Skeletal muscle satellite cell (primary cell): ENCODE measurements at regions not wholly inside any gene's neighbourhood (a gene's known extent, or its start where the extent isn't known, plus 50 kb on each side); places are given as distances from the start of the nearest gene placed in this dataset.
A peak's percentile ranks its signal among the peaks of the same experiment; 100 is the strongest.
"Not testable (repeated sequence)": the region's sequence is repeated elsewhere in the genome, so short reads cannot be mapped to it uniquely, and the experiment has no call there.

ENCODE experiments used
- H3K27me3 ChIP-seq: 2 replicates; pipeline ENCODE4 v1.7.0; 2013; ENCODE audit warnings: low read length; ENCODE audit not compliant: control insufficient read depth, insufficient read depth
- H3K36me3 ChIP-seq: 2 replicates; pipeline ENCODE4 v1.7.0; 2013; ENCODE audit warnings: mild to moderate bottlenecking, control low read depth, low read length; ENCODE audit not compliant: insufficient read depth
- H3K4me1 ChIP-seq: 2 replicates; pipeline ENCODE4 v1.7.0; 2013; ENCODE audit warnings: low read length; ENCODE audit not compliant: control insufficient read depth, insufficient read depth
- H3K4me2 ChIP-seq: 2 replicates; pipeline ENCODE4 v1.7.0; 2013; ENCODE audit warnings: mild to moderate bottlenecking, low read length
- H3K4me3 ChIP-seq: 2 replicates; pipeline ENCODE4 v1.7.0; 2013; ENCODE audit warnings: low read length
- H3K9ac ChIP-seq: 2 replicates; pipeline ENCODE4 v1.7.0; 2013; ENCODE audit warnings: mild to moderate bottlenecking, low read depth, low read length, moderate library complexity
- H3K9me3 ChIP-seq: replicated peaks from 2 replicates; pipeline ENCODE4 v1.7.0; 2013; ENCODE audit warnings: mild to moderate bottlenecking, control low read depth, low read length

DNA sequence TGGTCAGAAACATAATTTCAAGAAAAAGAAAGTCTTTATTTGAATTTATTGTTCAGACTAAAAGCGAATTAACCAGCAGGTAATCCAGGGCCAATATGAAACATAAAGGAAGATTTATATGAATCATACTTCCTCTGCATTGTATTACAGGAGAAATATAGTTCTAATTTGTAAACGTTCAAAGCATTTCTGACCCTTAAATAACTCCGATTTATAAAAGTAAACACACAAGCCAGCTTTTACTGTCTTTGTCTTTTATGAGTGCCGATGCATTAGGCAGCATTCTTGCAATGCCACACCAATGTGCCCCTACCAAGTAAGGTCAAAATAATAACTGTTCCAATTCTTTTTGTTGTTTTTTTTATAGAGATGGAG is 118.8 kb upstream of the RBBP8 start:
- no peak overlapping the region for H3K9ac ChIP-seq
- H3K4me1 ChIP-seq, result no peaks in the 10 kb centered on the region
- H3K4me3 ChIP-seq, result no peak overlapping the region
- no peaks in the 10 kb centered on the region for H3K36me3 ChIP-seq
- H3K4me2 ChIP-seq, result no peak overlapping the region
- H3K9me3 ChIP-seq, result no peaks in the 10 kb centered on the region
- peaks cover 11% of the 10 kb centered on the region for H3K27me3 ChIP-seq

DNA sequence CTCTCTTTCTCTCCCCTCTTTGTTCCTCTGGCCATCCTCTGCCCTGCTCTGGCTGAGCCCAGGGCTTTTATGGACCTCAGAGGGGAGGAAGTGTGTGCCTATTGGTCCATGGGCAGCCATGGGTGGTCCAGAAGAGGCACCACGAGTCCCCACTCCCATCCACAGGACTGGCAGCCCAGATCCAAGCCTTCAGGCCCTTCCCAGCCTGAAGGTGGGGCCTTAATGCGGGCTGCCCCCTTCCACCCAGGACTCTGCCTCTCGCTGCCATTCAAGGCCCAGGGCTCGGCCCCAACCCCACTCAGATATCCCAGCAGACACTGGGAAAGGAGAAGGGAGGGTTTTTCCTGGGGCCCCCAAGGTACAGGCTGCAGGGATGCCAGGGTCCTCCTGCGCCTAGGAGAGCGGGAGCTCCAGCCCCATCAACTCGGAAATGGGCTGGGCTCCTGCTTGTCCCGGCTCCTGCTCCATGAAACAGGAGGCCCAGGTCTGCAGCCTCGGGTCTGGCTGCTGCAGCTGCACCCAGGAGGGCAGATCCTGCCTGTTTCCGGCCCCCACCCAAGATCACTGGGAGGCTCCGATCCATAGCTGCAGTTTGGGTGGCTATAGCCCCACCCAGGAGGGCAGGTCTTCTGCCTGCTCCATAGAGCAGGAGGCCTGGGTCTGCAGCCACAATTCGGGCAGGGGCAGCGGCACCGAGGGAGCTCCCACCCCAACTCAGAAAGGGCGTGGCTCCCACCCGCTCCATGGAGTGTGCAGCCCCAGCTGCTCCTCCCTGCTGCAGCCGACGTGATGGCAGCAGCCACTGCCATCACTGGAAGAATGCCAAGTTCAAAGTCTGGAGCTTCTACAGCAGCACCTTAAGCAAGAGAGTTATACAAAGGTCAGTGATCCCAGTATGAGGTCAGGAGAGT is 116.6 kb upstream of the RBBP8 start:
- Histone ChIP-seq H3K9me3 (no peaks in the 10 kb centered on the region), H3K4me2 (no peak overlapping the region), H3K36me3 (no peaks in the 10 kb centered on the region), H3K4me1 (peaks cover under 1% of the 10 kb centered on the region), H3K9ac (no peak overlapping the region), H3K27me3 (peaks cover 11% of the 10 kb centered on the region), H3K4me3 (no peak overlapping the region)

DNA sequence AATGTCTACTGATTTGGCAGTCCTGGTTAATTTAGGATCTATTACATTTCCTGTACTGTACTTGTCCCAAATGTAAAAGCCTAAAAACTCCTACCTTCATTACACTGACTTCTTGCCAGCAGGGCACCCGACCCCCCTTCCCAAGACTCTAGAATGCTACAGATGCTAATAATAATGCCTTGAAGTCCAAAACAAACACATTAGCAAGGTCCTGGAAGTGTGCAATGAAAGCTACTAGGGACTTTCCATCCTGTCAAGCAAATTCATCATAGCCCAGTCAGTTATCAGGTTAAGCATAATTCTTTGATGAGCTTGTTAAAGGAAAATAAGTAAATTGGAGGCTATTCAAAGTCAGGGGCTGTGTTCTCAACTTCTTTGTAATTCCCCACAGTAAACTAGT is 115.3 kb upstream of the RBBP8 start:
- no peak overlapping the region for H3K9ac ChIP-seq
- H3K4me3 ChIP-seq, result no peak overlapping the region
- H3K36me3 ChIP-seq, result no peaks in the 10 kb centered on the region
- peaks cover 9% of the 10 kb centered on the region for H3K27me3 ChIP-seq
- H3K4me1 ChIP-seq, result peaks cover 12% of the 10 kb centered on the region
- no peaks in the 10 kb centered on the region for H3K9me3 ChIP-seq
- no peak overlapping the region for H3K4me2 ChIP-seq

DNA sequence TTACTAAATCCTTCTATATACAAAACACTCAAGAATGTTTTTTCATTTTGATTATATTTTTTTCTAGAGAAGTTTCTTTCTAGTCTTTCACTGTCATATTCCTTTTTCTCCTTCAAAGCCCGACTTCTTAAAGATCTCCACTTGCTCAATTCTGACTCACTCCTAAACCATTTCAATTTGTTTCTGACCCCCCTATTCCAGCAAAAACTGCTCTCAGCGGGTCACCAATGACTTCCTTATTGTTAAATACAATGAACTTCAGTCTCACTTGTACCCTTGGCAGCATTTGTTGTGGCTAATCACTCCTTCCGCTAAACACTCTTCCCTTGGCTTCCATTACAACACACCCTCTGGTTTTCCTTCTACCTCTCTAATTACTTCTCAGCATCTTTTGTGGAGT is 111.1 kb upstream of the RBBP8 start:
- no peaks in the 10 kb centered on the region for H3K27me3 ChIP-seq
- H3K4me2 ChIP-seq, result peak overlapping the region; percentile 7
- H3K9me3 ChIP-seq, result no peaks in the 10 kb centered on the region
- peaks cover 12% of the 10 kb centered on the region for H3K4me1 ChIP-seq
- H3K36me3 ChIP-seq, result no peaks in the 10 kb centered on the region
- no peak overlapping the region for H3K4me3 ChIP-seq
- no peak overlapping the region for H3K9ac ChIP-seq

DNA sequence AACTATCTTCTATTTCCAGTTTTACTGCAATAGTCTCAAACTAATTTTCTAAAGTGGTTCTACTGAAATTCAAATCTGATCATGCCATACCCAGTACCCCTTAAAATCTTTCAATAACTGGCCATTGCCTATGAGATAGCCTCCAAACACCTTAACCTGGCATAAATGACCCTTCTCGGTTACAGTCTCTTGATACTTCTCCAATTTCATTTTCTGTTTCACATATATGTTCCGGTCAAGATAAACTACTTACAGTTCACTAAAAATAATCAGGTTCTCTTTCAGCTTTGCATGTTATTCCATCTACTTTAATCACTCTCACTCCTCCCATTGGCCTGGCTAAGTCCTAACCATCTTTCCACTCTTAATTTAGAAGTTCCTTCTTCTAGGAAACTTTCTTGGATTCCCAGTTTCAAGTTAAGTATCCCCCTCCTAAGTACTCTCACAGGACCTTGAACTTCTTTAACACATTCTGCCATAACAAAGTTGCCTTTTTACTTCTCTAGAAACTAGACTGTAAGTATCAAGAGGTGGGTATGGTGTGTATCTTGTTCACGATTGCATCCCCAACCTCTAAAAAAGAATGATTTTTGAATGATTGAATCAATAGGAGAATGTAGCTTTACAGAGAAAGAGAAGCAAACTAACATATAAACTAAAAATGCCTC is 110.2 kb upstream of the RBBP8 start:
- H3K36me3 ChIP-seq, result no peaks in the 10 kb centered on the region
- peaks cover 21% of the 10 kb centered on the region for H3K4me1 ChIP-seq
- no peak overlapping the region for H3K4me2 ChIP-seq
- H3K27me3 ChIP-seq, result no peaks in the 10 kb centered on the region
- H3K4me3 ChIP-seq, result no peak overlapping the region
- no peak overlapping the region for H3K9ac ChIP-seq
- H3K9me3 ChIP-seq, result no peaks in the 10 kb centered on the region

DNA sequence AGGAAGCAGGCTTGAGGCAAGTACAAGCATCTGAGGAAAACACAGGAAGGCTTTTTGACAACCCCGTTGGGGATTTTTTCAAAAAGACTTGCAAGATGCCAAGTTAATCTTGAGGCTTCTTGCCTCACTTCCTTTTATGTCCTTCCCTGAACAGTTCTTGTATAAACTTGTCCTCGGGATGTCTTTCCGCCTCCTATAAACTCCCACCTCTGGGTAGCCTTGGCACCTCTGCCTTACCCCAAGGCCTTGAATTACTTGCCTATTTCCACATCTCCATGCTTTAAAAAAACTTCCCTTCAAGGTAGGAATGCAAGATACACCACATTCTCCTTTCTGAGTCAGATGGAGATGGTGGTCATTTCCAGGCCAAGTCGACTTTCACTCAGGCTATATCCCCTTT is 106.4 kb upstream of the RBBP8 start:
- H3K4me3 ChIP-seq, result no peak overlapping the region
- H3K4me1 ChIP-seq, result peaks cover 29% of the 10 kb centered on the region
- no peaks in the 10 kb centered on the region for H3K9me3 ChIP-seq
- no peaks in the 10 kb centered on the region for H3K36me3 ChIP-seq
- H3K27me3 ChIP-seq, result no peaks in the 10 kb centered on the region
- H3K4me2 ChIP-seq, result no peak overlapping the region
- H3K9ac ChIP-seq, result no peak overlapping the region

DNA sequence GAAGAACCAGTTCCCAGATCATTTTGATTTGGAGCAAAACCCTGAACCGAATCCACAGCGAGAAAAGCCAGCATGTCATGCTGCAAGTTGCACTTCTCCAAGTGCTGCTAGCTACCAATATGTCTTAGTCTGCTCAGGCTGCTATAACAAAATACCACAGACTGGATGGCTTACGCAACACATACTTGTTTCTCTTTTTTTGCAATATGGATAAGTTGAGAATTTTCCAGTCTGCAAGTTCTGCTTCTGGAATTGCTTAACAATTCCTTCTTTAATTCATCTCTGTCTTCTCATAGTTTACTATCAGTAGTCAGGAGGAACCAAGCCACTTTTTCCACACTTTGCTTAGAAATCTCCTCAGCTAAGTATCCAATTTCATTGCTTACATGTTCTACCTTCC is 105.9 kb upstream of the RBBP8 start:
- H3K36me3 ChIP-seq, result no peaks in the 10 kb centered on the region
- H3K4me1 ChIP-seq, result peaks cover 28% of the 10 kb centered on the region
- H3K9ac ChIP-seq, result no peak overlapping the region
- no peak overlapping the region for H3K4me3 ChIP-seq
- no peaks in the 10 kb centered on the region for H3K27me3 ChIP-seq
- no peaks in the 10 kb centered on the region for H3K9me3 ChIP-seq
- H3K4me2 ChIP-seq, result no peak overlapping the region

DNA sequence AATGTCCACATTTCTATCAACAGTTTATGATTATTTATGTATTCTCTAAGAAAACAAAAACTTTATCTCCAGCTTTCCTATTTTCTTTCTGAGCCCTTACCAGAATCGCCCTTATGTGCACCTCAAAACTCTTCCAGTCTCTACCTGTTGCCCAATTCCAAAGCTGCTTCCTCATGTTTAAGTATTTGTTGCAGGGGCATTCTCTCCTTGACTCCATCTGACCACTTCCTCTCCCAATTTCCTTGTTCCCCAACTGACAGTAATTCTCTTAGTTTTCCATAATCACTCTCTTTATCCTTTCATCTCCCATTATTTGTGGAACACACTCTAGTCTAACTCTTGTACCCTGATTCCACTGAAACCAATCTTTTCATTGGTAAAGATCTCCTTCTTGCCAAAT is 105.4 kb upstream of the RBBP8 start:
- Histone ChIP-seq H3K4me1 (peaks cover 23% of the 10 kb centered on the region), H3K27me3 (no peaks in the 10 kb centered on the region), H3K9me3 (no peaks in the 10 kb centered on the region), H3K4me2 (no peak overlapping the region), H3K4me3 (no peak overlapping the region), H3K36me3 (no peaks in the 10 kb centered on the region), H3K9ac (no peak overlapping the region)

DNA sequence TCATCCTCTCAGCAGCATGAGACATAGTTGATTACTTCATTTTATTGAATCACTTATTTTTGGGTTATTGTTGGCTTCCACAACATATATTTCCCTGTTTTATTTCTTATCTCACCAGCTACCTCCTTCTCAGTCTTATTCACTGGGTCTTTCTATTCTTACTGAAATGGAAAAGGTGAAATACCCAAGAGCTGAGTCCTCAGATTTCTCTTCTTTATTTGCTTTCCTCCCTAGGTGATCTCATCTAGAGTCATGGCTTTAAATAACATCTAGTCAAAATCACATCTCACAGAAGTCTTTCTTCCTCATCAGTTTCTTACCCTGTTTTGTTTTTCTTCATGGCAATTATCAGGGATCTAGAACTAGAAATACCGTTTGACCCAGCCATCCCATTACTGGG is 105.0 kb upstream of the RBBP8 start:
- Histone ChIP-seq H3K9me3 (no peaks in the 10 kb centered on the region), H3K4me2 (no peak overlapping the region), H3K4me3 (no peak overlapping the region), H3K36me3 (no peaks in the 10 kb centered on the region), H3K9ac (no peak overlapping the region), H3K27me3 (no peaks in the 10 kb centered on the region), H3K4me1 (peaks cover 23% of the 10 kb centered on the region)

DNA sequence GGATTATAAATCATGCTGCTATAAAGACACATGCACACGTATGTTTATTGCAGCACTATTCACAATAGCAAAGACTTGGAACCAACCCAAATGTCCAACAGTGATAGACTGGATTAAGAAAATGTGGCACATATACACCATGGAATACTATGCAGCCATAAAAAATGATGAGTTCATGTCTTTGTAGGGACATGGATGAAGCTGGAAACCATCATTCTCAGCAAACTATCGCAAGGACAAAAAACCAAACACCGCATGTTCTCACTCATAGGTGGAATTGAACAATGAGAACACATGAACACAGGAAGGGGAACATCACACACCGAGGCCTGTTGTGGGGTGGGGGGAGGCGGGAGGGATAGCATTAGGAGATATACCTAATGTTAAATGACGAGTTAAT is 104.5 kb upstream of the RBBP8 start:
- H3K27me3 ChIP-seq, H3K4me2 ChIP-seq, H3K4me3 ChIP-seq, H3K36me3 ChIP-seq, H3K9ac ChIP-seq, H3K9me3 ChIP-seq: not testable (repeated sequence)
- H3K4me1 ChIP-seq, result peaks cover 23% of the 10 kb centered on the region

DNA sequence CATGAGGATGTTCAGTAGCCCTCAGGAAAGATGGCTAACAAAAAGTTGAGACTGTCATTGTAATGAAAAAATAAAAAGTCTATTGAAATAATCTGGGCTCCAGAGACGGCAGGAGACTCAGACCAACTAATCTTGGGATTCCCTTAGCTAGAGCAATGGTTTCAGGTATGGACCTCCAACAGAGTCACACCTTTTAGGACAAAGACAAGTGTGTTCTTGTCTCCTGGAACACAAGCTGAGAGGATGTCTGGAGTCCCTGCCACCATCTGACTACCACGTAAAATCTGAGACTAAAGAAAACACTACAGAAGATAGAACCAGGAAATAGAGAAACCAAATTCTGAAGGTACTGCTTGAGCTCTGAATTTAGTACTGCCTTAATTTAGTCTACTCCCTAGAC is 103.3 kb upstream of the RBBP8 start:
- no peaks in the 10 kb centered on the region for H3K9me3 ChIP-seq
- no peaks in the 10 kb centered on the region for H3K27me3 ChIP-seq
- H3K36me3 ChIP-seq, result no peaks in the 10 kb centered on the region
- H3K4me1 ChIP-seq, result peaks cover 23% of the 10 kb centered on the region
- H3K9ac ChIP-seq, result no peak overlapping the region
- no peak overlapping the region for H3K4me3 ChIP-seq
- H3K4me2 ChIP-seq, result no peak overlapping the region

DNA sequence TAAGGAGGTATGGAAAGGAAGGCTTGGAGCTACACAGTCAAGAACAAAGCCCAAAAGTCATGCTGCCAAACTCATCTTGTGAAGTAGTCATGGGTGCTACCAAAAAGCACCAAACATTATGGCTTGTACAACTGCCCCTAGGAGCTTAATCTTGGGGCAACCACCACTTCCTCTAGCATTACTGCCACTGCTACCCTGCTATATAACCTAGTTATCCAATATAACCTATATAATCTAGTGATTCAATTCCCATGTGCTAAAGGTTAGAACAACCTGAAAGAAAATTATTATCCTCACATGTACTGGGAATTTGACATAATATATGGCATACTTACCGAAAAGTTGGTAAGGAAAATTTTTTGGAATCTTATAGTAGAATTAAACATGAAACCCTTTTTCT is 102.6 kb upstream of the RBBP8 start:
- Histone ChIP-seq H3K4me2 (no peak overlapping the region), H3K27me3 (no peaks in the 10 kb centered on the region), H3K4me1 (peaks cover 23% of the 10 kb centered on the region), H3K36me3 (no peaks in the 10 kb centered on the region), H3K9me3 (no peaks in the 10 kb centered on the region), H3K9ac (no peak overlapping the region), H3K4me3 (no peak overlapping the region)
